Testis (tissue), 2 donors: ENCODE measurements at regions not wholly inside any gene's neighbourhood (a gene's known extent, or its start where the extent isn't known, plus 50 kb on each side); places are given as distances from the start of the nearest gene placed in this dataset.

Source experiments
- CTCF ChIP-seq, 3 experiments: fragments of 450-650 bp in 2 of 3; fragments of 200-600 bp in 1 of 3; sonication (generic) in 1 of 3; IDR thresholded peaks; one replicate each; pipeline ENCODE4 v1.5.1; 2016 to 2019; ENCODE audit warnings: antibody characterized with exemption in 3 of 3, mild to moderate bottlenecking in 2 of 3, moderate library complexity in 1 of 3
- POLR2A ChIP-seq: fragments of 450-650 bp; IDR thresholded peaks from one replicate; pipeline ENCODE4 v1.6.1; 2017; ENCODE audit warnings: antibody characterized with exemption, mild to moderate bottlenecking, moderate library complexity

- TF ChIP-seq CTCF (IDR thresholded peaks at IDR 0.05) (no peak), POLR2A (no peak)
Measured at GRCh38 chr13:55432814-55433213, 1707.9 kb upstream of the PRR20A start.
